ENCODE measurements at regions not wholly inside any gene's neighbourhood (a gene's known extent, or its start where the extent isn't known, plus 50 kb on each side); places are given as distances from the start of the nearest gene placed in this dataset.

DNA sequence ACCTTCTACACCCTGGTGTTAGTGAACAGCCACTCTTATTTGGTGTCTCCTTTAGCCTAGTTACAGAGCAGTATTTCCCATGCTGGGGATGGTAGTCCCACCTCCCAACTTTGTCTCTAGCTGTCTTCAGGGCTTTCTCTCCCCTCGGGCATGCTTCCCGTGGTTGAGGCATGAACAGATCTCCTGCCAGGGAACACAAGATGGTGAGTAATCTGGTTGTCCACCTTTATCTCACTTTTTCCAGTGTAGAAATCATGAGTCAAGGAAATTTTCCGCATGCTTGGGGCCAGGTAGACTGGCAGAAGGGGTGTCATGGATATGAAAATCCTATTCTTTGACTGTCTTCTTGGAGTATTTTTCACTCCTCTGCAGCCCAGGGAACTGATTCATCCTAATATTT lies 532.9 kb downstream of the ANXA1 start:
- Histone ChIP-seq H3K27me3 (no peaks in the 10 kb centered on the region), H3K27ac (replicated peaks in 1 of 4) (no peak overlapping the region), H3K4me3 (no peak overlapping the region), H3K36me3 (no peaks in the 10 kb centered on the region), H3K4me1 (no peaks in the 10 kb centered on the region), H3K9me3 (peaks cover 0 to 10% (median 0%) of the 10 kb centered on the region in 4 donors)
- WGBS, result 90% methylated on average over 2 of the region's 3 CpGs
- intact Hi-C loops (cut with DNase I), result no loop called here
- no peak for DNase-seq (ENCODE audit: extremely low spot score)
- TF ChIP-seq, protein P1, sequence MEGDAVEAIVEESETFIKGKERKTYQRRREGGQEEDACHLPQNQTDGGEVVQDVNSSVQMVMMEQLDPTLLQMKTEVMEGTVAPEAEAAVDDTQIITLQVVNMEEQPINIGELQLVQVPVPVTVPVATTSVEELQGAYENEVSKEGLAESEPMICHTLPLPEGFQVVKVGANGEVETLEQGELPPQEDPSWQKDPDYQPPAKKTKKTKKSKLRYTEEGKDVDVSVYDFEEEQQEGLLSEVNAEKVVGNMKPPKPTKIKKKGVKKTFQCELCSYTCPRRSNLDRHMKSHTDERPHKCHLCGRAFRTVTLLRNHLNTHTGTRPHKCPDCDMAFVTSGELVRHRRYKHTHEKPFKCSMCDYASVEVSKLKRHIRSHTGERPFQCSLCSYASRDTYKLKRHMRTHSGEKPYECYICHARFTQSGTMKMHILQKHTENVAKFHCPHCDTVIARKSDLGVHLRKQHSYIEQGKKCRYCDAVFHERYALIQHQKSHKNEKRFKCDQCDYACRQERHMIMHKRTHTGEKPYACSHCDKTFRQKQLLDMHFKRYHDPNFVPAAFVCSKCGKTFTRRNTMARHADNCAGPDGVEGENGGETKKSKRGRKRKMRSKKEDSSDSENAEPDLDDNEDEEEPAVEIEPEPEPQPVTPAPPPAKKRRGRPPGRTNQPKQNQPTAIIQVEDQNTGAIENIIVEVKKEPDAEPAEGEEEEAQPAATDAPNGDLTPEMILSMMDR (IDR thresholded peaks at IDR 0.05), result no peak
- no peak for TF ChIP-seq POLR2A (IDR thresholded peaks at IDR 0.05; ENCODE audit: low read depth)
- no peak for TF ChIP-seq POLR2AphosphoS5 (IDR thresholded peaks at IDR 0.05)
- no peak for TF ChIP-seq EP300 (IDR thresholded peaks at IDR 0.05)

DNA sequence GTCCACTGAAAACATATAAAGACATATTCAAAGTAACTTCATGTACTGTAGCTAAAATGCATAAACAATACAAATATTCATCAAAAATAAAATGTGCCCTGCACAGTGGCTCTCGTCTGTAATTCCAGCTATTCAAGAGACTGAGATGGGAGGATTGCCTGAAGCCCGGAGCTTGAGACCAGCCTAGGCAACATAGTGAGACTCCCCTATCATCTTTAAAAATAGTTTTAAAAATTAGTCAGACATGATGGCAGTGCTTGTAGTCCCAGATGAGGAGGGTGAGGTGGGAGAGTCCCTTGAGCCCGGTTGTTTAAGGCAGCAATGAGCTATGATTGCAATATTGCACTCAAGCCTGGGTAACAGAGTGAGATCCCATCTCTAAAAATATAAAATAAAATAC lies 534.1 kb downstream of the ANXA1 start:
- 83% methylated on average over 3 of the region's 3 CpGs for WGBS
- DNase-seq (ENCODE audit: extremely low spot score), result no peak
- intact Hi-C loops (cut with DNase I), result no loop called here
- no peaks in the 10 kb centered on the region for H3K27me3 ChIP-seq
- H3K36me3 ChIP-seq, result no peaks in the 10 kb centered on the region
- TF ChIP-seq POLR2AphosphoS5 (IDR thresholded peaks at IDR 0.05) (no peak), POLR2A (IDR thresholded peaks at IDR 0.05; ENCODE audit: low read depth) (no peak), EP300 (IDR thresholded peaks at IDR 0.05) (no peak)
- TF ChIP-seq, protein P1 (IDR thresholded peaks at IDR 0.05), result no peak
- H3K27ac ChIP-seq (replicated peaks in 1 of 4), result no peak overlapping the region
- no peaks in the 10 kb centered on the region for H3K4me1 ChIP-seq
- H3K9me3 ChIP-seq, result peaks cover 0 to 10% (median 0%) of the 10 kb centered on the region in 4 donors
- no peak overlapping the region for H3K4me3 ChIP-seq

DNA sequence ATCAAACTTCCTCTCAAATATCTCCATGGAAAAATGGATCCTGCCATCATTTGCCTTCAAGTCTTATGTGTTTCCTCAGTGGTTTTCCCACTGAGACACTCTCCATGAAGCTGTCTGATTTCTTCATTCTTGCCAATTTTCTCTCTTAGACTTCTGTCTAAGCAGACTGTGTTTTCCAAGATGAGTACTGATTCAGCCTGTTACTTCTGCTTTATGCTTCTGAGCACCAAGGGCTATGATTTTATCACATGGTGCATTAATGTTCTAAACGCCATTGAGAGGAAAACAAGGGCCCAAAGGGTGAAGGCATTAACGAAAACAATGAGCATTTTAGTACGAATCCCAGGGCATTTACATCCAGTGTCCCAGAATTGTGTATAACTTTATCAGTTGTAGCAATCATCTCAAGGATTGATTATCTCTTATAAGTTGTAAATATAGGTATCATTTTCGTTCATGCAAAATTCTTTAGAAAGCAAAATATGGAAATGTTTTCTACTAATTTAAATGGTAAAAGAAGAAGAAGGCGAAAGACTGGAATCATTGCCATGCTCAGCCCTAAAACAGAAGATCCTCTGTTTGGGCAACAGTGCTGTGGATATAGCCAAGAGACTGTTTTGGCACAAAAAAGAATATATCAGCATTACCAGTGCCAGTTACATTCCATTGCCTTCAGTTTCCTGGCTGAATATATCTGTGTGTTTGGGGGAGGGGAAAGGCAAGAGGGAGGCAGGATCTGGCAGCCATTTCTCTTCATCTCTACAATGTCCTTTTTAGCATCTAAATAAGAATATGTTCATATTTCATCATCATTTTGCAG lies 537.6 kb downstream of the ANXA1 start:
- Histone ChIP-seq H3K27ac (replicated peaks in 1 of 4) (no peak overlapping the region), H3K27me3 (no peaks in the 10 kb centered on the region), H3K4me3 (no peak overlapping the region), H3K9me3 (no peaks in the 10 kb centered on the region), H3K36me3 (no peaks in the 10 kb centered on the region), H3K4me1 (no peaks in the 10 kb centered on the region)
- intact Hi-C loops (cut with DNase I), result no loop called here
- no peak for DNase-seq (ENCODE audit: extremely low spot score)
- 70% methylated on average over 5 of the region's 5 CpGs for WGBS
- TF ChIP-seq POLR2A (IDR thresholded peaks at IDR 0.05; ENCODE audit: low read depth) (no peak), EP300 (IDR thresholded peaks at IDR 0.05) (no peak), POLR2AphosphoS5 (IDR thresholded peaks at IDR 0.05) (no peak)
- TF ChIP-seq, protein P1 (IDR thresholded peaks at IDR 0.05), result no peak

GRCh38 chr9:73701415-73702057 lies 549.9 kb downstream of the ANXA1 start:
- no peak for TF ChIP-seq EP300 (IDR thresholded peaks at IDR 0.05)
- no peak for TF ChIP-seq POLR2AphosphoS5 (IDR thresholded peaks at IDR 0.05)
- no peak for TF ChIP-seq POLR2A (IDR thresholded peaks at IDR 0.05; ENCODE audit: low read depth)
- TF ChIP-seq, protein P1 (IDR thresholded peaks at IDR 0.05), result no peak
- no peak for DNase-seq (ENCODE audit: extremely low spot score)
- Histone ChIP-seq H3K4me1 (no peaks in the 10 kb centered on the region), H3K36me3 (no peaks in the 10 kb centered on the region), H3K4me3 (no peak overlapping the region), H3K27me3 (no peaks in the 10 kb centered on the region), H3K27ac (replicated peaks in 1 of 4) (no peak overlapping the region), H3K9me3 (peaks cover 0 to 6% (median 0%) of the 10 kb centered on the region in 4 donors)
- 63% methylated on average over 1 of the region's 1 CpG for WGBS
- intact Hi-C loops (cut with DNase I), result no loop called here

Data from esophagus muscularis mucosa (tissue), 4 donors.